Stimulated activated CD8-positive, alpha-beta memory T cell treated with anti-CD3 and anti-CD28 coated beads, Interleukin-12 subunit alpha, Interleukin-12 subunit beta, amount 100 ng/mL, for 1 hour (primary cell): ENCODE measurements at regions not wholly inside any gene's neighbourhood (a gene's known extent, or its start where the extent isn't known, plus 50 kb on each side); places are given as distances from the start of the nearest gene placed in this dataset.

Source experiments
- DNase-seq: peaks from one replicate; pipeline ENCODE4 v3.0.0-alpha.2; 2020; ENCODE audit warnings: low read depth

GRCh38 chr5:96245140-96246091, 187.6 kb downstream of the PCSK1 start:
- no peak for DNase-seq

GRCh38 chr5:96244696-96245095, 188.4 kb downstream of the PCSK1 start:
- DNase-seq = no peak

DNA sequence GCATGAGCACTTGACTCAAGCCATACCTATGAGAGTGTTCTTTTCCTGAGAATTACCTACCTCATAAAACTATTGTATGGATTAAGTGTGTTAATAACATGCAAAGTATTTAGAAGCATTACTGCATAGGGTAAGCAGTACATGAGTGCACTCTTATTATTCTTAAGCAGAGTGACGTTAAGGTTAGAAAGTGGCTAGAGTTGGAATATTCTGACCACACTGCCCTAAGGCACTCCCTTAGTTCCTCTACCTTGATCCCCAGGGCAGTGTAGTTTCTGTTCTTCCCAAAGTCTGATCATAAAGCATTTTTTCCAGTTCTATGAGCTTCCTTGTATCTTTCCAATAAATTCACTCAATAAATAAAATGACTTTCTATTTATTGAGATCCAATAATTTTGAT, 189.2 kb downstream of the PCSK1 start:
- DNase-seq = no peak

DNA sequence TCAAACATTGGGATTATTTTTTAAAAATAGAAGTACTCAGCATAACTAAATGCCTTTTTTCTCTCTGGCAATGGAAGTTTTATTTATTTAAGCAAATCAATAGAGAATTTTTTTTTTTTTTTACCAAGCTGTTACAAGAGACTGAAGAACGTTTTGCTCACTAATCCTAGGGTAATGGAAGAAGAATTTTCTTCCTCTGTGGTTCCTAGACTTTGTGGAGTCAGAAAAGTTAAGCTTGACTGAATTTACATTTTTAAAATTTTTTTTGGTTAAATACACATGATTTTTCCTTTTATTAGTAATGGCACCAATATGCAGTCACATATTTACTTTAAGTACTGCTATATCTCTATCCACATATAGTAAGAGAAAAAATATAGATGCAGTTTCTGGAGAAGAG, 189.8 kb downstream of the PCSK1 start:
- no peak for DNase-seq

DNA sequence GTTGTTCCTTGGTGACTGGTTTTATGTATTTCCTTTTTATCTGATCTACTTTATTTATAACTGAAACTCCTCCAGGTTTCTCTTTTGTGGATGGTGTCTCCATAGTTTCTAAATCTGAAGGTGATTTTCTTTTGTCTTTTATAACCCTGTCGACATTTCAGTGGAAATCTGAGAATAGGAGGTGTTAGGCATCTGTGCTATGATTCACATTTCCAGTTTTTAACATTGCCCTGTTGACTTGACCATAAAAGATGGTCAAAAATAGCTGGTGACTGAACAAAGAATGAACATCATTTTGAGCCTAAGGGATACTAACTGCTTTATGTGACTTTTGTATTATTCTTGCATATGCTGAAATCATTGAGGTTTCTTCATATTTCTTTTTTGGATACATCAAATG, 190.5 kb downstream of the PCSK1 start:
- no peak for DNase-seq

GRCh38 chr5:96236831-96237230, 196.2 kb downstream of the PCSK1 start:
- no peak for DNase-seq

- no peak for DNase-seq
These were observed 197.0 kb downstream of the PCSK1 start for GRCh38 chr5:96236051-96236450.

GRCh38 chr5:96235008-96235910, 197.8 kb downstream of the PCSK1 start:
- DNase-seq = no peak

- no peak for DNase-seq
These were observed 200.4 kb downstream of the PCSK1 start for GRCh38 chr5:96232602-96233001.

- DNase-seq = no peak
These were observed 203.9 kb downstream of the PCSK1 start for GRCh38 chr5:96229188-96229587.

- no peak for DNase-seq
These were observed 204.6 kb downstream of the PCSK1 start for GRCh38 chr5:96228408-96228807.

DNA sequence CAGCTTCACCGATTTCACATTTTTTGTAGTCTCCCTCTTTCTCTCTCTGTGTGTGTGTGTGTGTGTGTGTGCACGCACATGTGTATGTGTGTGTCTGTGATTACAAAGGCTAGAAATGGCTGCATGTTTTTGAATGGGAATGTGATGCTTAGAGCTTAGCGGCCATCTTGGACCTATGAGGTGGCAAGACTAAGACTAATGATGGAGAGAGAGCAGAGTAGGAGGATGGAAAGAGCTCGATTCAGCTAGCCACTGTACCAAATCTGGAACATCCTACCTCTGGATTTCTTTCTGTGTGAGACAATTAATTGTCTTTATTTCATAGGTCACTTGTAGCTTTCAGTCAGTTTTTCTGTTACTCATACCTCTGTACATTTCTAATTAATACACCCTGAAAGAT, 205.1 kb downstream of the PCSK1 start:
- no peak for DNase-seq

DNA sequence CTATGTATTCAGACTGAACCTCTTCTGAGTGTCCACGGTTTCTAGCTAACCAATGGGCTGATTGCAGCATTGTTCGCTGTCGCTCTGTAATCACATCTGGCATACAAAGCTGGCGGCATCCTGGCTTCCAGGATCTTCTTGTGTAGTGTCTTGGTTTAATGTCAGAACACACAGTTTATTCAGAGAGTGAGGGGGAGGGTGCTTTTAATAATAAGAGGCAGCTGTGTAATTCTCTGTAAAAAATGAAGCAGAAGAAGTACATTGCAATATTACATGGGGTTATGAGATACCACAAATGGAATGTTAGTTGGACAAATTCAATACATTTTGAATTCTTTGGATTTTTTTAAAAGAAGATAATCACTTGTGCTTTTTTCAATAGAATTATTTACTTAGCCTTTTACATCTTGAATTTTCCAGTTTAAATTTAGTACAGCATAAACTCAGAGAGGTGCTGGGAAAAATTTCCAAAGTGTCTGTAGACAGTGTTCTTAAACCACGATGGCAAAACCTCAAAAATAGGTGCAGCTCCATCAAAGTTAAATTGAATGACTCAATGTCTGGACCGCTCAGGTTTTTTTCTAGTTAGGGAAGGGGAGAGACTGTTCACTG, 206.0 kb downstream of the PCSK1 start:
- no peak for DNase-seq

DNA sequence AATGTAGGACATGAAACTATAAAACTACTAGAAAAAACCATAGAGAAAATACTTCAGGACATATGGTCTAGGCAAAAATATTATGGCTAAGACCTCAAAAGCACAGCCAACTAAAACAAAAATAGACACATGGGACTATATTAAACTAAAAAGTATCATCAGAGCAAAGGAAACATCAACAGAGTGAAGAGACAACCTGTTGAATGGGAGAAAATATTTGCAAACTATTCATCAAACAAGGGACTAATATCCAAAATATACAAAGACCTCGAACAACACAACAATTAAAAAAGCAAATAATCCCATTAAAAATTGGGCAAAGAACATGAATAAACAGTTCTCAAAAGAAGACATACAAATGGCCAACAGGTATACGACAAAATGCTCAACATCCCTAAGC, 210.9 kb downstream of the PCSK1 start:
- DNase-seq = no peak

- DNase-seq = no peak
These were observed 212.2 kb downstream of the PCSK1 start for GRCh38 chr5:96220610-96221390.

DNA sequence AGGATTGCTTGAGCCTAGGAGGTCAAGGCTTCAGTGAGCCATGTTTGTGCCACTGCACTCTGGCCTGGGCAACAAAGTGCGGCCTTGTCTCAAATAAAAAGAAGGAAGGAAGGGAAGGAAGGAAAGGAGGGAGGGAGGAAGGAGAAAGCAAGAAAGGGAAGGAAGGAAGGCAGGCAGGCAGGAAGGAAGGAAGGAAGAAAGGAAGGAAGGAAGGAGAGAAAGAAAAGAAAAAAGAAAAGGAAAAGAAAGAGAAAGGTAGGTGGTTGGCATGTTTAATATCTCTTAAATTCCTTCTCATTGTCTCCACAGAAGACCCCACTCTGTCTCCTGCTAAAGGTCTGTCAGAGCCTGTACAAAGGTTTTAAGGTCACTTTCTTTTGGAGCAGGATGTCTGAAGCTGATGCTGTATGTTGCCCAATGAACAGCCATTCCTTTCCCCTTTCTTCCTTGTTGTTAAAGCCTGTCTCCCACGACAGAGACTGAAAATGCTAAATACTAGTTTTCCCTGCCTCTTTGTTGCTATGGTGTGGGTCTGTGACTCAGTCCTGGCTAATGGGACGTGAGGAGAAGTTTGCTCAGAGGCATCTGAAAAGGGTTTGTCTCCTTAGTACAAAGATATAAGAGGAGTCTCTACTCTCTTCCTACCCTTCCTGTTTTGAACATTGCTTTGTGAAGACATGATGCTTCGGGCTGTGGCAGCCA, 213.3 kb downstream of the PCSK1 start:
- DNase-seq = no peak

- DNase-seq = no peak
These were observed 214.4 kb downstream of the PCSK1 start for GRCh38 chr5:96218653-96219052.

GRCh38 chr5:96214442-96215197, 218.4 kb downstream of the PCSK1 start:
- no peak for DNase-seq

DNA sequence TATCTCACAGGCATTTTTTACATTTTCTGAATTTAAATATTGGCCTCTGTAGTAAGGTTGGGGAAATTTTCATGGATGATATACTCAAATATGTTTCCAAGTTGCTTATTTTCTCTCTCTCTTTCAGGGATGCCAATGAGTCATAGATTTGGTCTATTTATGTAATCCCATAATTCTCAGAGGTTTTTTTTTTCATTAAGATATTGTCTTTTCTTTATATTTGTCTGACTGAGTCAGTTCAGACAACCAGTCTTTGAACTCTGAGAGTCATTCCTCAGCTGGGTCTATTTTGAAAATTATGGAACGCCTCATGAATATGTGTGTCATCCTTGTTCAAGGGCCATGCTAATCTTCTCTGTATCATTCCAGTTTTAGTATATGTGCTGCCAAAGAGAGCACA, 223.2 kb downstream of the PCSK1 start:
- DNase-seq = no peak

- DNase-seq = no peak
These were observed 225.6 kb downstream of the PCSK1 start for GRCh38 chr5:96207420-96207819.
